ENCODE measurements at regions not wholly inside any gene's neighbourhood (a gene's known extent, or its start where the extent isn't known, plus 50 kb on each side); places are given as distances from the start of the nearest gene placed in this dataset.

DNA sequence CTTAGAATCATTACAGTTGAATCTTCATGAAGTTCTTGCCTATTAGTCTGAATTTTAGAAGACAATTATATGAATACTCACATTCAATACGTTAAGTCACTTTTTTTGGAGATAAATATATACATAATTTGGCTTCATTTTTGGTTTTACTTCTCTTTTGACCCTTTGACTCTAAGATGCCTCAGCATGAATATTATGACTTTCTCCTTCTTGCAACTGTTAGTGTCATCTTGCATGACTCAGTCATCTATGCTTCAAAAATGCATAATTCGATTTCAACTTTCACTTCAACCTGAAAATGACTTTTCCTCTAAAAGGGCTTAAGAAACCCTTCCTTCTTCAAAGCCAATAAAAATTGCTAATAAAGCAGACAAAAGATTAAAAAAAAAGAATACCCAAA is 1427.5 kb downstream of the ADGRL3 start:
- peak in 2 of 4 experiments; percentile 9 to 28 for DNase-seq

DNA sequence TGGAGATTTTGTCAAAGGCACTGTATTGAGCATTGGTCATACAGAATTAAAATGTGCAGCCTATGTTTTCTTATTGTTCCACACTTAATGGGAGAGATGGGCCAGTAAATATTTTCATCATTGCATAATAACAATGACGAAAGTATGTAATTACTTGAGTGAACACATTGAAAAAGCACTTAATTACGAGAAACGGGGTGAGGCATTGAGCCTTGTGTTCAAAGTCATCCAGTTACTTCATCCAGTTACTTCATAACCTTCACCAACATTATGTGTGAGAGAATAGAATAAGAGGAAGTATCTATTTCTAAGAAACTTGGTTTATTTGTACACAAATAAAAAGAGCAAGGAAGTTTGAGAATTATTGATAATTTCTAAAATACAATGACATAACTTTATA is 1427.0 kb downstream of the ADGRL3 start:
- DNase-seq = peak; percentile 15 to 63 (median 30)

DNA sequence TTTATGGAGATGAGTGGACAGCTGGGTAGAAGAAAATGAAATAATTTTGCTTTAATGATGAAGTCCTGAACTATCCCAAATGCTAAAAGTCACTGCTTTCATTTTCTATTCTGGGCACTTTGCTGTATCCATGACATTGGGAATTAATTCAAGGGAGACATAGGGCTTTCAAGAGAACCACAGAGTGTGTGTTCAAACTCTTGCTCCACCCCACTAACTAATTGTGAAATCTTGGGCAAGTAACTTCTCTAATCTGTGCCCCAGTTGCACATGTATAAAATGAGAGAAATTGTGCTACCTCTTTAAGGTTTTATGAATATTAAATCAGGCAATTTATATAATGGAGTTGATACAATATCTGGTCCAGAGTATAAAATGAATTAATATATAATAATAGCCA is 1422.0 kb downstream of the ADGRL3 start:
- DNase-seq = peak in 3 of 4 experiments; percentile 28 to 61 (median 52)

DNA sequence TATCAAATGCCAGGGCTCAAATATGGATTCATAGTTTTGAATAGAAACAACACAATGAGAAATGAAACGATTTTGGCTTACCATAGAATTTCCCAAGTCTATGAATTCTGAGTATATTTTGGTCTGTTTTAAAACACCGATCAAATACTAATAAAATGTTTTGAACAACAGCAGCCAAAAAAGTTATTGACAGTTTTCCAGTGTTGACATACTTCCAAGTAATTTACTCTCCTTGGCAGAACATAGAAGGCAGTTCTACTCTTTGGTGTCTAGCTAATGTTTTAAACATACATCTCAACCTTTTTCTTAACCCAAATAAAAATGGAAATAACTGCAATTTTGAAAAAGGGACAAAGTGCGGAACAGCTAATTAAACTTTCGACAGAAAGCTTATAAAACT is 1419.8 kb downstream of the ADGRL3 start:
- DNase-seq = no peak

DNA sequence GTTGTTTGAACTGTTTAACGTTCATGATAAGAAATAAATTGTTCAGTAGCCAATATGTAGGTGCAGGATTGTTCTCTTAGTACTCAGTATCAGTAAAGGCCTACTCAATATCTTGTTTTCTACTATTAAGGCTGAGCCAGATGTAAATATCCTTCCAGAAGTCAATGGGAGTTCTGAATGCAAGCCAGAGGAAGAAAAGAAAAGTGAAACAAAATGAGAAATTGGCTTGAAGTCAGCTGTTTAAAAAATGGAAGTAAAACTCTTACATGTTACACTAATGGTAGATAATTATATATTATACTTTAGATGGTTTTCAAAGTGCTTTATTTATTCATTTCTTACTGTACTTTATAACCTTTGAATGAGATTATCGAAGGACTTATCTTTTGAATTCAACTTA is 1417.9 kb downstream of the ADGRL3 start:
- DNase-seq = peak in 1 of 4 experiments; percentile 5

DNA sequence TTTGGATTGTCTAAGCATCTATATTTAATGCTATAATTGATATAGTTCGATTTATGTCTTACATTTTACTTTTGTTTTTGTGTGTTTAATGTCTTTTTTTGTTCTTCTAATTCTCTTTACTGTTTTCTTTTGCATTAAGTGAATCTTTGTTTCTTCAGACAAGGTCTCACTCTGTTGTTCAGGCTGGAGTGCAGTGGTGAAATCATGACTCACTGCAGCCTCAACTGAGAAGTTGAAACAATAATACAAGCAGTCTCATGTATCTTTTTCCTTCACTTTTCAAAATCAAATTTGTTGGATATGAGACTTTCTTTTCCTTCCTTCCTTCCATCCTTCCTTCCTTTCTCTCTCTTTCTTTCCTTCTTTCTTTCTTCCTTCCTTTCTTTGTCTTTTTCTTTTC is 1401.6 kb downstream of the ADGRL3 start:
- no peak for DNase-seq

DNA sequence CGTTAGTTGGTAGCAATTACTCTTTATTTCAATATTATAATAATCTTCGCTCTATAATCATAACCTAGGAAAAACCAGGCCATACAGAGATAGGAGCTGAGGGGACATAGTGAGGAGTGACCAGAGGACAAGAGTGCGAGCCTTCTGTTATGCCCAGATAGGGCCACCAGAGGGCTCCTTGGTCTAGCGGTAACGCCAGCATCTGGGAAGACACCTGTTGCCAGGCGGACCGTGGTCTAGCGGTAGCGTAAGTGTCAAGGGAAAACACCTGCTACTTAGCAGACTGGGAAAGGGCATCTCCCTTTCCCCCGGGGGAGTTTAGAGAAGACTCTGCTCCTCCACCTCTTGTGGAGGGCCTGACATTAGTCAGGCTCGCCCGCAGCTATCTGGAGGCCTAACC is 1395.1 kb downstream of the ADGRL3 start:
- peak in 2 of 4 experiments; percentile 2 for DNase-seq

DNA sequence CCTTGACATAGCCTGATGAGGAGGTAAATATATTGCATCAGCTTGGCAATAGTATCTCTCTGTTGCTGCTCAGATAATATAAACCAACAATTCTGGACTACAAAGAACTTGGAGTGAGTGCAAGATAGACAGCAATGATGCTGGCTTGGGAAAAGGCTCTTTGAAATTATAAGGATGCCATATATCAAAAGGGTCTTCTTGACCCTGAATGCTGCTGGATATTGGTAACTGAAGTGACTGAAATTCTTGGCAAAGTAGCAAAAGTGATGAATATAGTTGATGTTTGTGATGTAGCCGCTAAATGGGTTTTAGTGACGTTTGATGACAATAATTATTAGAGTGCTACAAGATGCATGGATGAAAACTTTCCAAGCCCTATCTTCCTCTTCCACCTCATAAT is 1391.6 kb downstream of the ADGRL3 start:
- no peak for DNase-seq

DNA sequence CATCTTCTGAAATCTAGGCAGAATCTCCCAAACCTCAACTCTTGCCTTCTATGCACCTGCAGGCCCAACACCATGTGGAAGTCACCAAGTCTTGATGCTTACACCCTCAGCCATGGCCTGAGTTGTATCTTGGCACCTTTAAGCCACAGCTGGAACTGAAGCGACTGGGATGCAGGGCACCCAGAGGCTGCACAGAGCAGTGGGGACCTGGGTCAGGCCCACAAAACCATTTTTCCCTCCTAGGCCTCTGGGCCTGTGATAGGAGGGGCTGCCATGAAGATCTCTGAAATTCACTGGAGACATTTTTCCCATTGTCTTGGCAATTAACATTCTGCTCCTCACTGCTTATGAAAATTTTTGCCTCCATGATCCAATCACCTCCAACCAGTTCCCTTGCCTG is 1388.5 kb downstream of the ADGRL3 start:
- no peak for DNase-seq

DNA sequence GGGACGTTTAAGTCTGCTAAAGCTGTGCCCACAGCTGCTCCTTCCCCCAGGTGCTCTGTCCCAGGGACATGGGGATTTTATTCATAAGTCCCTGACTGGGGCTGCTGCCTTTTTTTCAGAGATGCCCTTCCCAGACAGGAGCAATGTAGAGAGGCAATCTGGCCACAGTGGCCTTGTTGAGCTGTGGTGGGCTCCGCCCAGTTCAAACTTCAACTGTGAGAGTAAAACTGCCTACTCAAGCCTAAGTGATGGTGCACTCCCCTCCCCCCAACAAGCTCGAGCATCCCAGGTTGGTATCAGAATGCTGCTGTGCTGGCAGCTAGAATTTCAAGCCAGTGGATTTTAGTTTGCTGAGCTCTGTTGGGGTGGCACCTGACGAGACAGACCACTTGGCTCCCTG is 1371.4 kb downstream of the ADGRL3 start:
- no peak for DNase-seq

DNA sequence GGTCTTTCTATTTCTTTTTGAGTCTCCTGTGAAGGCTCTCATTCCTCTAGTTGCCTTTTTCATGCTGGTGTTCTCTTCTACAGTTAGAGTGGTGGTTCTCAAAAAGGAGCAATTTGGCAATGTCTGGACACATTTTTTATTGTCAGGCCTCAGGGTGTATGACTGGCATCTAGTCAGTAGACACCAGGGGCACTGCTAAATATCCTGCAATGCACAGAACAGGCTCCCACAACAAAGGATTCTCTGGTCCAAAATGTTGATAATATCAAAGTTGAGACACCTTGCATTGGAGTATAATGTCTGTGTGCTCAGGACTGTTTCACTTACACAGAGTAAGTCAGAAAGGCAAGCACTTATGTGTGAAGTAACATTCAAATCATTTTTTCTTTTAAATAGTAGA is 1360.7 kb downstream of the ADGRL3 start:
- no peak for DNase-seq

DNA sequence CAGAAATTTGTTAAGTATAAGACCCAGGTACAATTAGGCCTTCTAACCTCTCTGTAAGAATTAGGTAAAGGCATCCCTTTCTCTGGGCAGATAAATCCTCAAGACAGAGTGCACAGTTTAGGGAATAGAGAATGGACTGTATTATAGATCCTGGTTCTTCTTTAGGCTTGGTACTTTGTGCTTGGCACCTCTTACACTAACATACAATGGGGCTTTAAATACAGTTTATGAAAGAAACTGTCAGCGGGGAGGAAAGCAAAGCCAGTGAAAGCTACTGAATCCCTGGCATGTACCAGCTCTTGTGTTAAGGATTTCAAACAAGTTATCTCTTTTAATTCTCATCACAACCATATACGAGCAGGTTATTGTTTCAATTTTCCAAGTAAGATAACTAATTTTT is 1350.0 kb downstream of the ADGRL3 start:
- no peak for DNase-seq

DNA sequence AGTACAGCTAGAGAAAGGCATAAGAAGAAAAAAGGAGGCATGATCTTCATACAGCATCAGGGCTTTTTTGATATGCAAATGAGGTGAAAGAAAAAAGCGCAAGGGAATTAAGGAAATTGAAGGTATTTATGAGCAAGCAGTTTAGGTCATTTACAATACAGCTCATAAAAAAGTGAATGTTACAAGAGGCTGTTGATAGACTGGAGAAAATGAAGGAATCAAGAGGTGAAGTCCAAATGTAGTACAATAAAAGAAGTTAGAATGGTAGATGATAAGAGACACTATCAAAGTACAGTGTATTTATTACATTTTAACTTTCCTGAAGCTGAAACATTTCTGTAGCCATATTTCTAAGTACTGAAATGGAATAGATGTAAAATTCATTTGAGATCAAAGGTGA is 1349.5 kb downstream of the ADGRL3 start:
- no peak for DNase-seq

DNA sequence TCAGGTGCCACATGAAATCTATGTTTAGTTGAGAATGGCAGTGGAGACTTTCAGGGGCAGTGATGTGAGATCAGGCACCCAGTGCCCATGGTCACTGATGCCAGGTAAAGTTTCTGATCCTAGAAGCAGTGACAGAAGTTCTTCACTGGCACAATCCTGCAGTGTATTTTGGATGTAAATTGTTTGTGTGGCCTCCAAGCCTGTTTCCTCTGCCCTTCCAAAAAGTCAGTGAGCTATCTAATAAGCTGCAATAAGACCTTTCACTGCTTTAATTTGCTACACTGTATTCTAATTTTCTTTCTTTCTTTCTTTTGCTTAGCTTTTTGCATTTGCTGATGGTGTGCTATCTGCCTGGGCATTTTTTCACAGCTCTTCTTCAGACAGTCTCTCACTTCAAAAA is 1348.6 kb downstream of the ADGRL3 start:
- DNase-seq = no peak

DNA sequence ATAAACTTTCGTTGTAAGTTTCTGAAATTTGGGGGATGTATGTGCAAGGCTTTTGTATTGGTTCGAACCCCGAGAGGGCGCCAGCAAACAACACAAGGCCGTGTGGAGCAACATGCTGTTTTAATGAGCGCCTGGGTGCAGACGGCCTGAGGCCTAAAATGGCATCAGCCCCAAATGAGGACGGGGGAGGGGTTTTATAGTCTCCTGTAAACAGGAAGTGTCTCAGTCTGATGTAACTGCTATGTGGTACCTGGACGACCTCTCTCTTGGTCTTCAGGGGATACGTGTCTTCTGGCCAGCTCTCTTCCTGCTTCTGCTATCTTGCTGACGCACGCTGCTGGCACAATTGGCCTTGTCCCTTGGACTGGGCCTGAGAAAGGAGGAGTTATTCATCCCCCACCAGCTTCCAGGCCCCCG is 1348.0 kb downstream of the ADGRL3 start:
- DNase-seq = no peak

DNA sequence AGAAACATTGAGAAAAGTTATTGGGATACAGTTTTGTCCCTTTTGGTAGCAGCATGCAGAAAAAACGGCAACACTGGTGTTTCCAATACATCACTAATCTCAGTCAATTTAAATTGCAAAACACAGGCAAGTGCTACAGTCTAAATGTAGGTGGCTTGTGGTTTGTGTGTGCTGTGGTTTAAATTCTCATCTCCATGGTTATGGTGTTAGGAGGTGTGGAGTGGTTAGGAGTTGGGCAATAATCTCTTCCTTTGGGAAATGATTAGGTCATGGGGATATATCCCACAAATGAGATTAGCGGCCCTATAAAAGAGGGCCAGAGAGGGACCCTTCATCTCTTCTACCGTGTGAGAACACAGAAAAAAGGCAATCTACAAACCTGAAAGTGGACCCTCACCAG is 1344.3 kb downstream of the ADGRL3 start:
- DNase-seq = no peak

DNA sequence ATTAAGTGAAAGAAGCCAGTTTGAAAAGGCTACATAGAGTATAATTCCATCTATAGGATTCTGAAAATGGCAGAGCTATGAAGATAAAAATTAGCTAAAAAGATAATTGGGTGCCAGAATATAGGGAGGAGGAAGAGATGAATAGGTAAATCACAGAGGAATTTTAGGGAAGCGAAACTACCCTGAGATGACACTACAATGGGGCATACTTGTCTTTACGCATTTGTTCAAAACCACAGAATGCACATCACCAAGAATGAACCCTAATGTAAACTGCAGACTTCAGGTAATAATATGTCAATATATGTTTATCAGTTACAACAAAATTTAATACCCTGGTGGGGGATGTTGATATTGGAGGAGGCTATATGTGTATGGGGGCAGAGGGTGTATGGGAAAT is 1342.9 kb downstream of the ADGRL3 start:
- DNase-seq = no peak

DNA sequence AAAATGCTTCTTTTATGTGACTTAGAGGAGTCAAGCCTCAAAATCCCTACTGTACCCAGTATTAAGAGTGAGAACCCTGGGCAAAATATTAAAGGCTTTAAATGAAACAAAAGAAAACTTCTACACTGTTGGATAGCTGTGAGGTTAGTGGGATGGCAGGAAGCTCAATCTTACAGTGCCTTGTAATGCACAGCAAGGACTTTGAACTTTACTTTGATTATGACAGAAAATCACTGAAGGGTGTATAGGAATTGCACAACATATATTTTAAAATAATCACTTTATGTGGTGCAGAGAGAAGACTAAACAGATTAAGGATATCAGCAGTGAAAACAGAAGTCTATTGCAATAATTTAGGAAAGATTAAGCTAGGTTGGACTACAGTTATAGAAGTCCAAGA is 1333.4 kb downstream of the ADGRL3 start:
- DNase-seq = no peak

DNA sequence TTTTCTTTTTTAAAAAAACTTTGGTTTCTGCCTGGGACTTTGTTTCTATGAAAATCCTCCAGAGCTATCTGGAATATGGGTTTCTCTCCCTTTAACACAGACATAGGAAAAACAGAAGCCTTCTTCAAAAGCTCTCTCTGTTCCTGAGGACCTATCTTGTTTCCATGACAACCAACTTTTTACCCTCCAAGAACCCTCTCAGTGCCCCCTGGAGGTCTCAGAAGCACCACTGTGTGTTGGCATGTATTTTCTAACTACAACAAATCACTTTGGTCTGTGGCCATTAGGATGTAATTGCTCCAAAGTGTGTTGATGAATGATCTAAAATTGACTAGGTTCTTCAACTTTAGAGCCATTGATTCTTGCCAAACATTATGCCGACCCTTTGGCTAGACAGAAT is 1331.6 kb downstream of the ADGRL3 start:
- peak in 2 of 4 experiments; percentile 7 to 23 for DNase-seq

DNA sequence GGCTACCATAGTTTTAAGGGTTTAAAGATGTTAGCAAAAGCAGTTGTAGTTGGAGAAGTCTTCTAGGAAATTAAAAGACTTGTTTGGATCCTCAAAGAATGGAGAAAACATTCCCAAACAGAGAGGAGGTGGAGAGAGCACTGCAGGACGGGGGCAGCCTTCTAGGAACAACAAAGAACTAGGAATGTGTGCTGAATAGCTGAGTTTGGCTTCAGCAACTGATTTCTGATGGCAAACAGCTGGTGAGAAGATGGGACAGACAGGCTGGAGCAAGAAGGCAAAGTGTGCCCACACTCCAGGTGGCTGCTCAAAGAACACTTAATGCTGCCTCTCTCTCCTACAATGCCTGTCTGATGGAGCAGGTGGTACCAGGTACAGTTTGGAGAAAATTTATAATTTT is 1331.1 kb downstream of the ADGRL3 start:
- no peak for DNase-seq

DNA sequence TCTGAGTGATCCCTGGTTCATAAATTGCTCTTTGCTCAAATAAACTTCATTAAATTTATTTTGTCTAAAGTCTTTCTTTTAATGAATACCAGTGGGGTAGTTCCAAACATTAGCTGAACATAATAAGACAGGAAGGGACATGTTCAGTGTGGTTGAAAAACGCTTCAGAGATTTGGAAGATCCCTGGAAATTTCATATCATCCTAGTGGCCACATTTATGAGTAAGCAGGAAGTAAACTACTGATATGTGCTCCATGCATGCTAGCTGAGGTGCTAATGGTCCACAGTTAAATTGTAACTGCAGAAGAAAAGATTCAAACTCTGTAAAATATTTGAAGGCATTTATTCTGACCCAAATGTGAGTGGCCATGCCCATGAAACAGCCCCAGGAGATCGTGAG is 1328.7 kb downstream of the ADGRL3 start:
- DNase-seq = no peak

DNA sequence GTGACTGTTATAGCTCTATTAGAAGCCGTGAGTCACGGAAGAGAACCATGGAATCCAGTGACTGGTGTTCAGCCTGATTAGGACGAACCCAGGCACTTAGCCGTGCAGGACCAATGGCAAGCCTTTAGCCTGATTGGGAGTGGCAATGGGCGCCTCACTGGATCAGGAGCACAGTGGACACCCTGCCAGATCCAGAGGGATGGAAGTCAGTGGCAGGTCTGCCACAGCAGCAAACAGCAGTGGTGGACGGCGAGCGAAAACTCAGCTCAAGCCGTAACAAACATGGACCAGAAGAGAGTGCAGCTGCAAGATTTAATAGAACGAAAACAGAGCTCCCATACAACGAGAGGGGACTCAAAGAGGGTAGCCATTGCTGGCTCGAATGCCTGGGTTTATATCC is 1326.5 kb downstream of the ADGRL3 start:
- DNase-seq = no peak

DNA sequence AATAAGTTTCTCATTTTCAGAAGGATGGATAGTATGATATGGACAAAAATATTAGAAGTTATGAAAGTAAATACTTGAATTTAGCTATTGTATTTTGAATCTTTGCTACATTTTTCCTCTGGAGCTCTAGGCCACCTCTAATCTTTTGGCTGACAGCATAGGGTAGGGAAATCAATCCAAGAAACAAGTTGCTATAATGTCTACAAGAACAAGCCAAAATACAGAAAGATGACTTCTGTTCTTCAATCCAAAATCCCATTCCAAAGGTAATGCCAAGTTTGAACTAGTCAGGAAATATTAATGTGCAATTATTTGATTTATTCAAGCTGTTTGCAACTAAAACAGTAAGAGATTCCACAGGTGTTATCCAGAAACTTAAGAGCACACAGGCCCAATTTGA is 1323.1 kb downstream of the ADGRL3 start:
- DNase-seq = no peak

DNA sequence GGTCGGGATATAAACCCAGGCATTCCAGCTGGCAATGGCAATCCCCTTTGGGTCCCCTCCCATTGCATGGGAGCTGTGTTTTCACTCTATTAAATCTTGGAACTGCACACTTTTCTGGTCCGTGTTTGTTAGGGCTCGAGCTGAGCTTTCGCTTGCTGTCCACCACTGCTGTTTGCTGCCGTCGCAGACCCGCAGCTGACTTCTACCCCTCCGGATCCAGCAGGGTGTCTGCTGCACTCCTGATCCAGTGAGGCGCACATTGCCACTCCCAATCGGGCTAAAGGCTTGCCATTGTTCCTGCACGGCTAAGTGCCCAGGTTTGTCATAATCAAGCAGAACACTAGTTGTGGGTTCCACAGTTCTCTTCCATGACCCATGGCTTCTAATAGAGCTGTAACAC is 1322.1 kb downstream of the ADGRL3 start:
- no peak for DNase-seq

DNA sequence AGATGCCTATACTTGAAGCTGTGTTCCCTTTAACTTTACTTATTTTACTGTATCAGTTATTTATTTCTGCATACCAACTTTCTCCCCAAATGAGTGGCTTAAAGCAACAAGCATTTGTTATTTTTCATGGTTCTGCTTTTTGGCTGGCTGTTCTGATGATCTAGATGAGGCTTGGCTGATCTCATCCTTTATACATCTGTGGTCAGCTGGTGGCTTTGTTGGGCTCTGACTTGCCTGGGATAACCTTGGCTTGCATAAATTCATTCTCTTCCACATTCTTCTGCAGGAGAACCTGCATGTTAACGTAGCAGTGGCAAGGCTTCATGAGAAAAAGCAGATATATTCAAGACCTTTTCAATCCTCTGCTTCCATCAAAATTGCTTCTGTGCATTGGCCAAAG is 1317.6 kb downstream of the ADGRL3 start:
- DNase-seq = peak; percentile 56 to 82 (median 74)

DNA sequence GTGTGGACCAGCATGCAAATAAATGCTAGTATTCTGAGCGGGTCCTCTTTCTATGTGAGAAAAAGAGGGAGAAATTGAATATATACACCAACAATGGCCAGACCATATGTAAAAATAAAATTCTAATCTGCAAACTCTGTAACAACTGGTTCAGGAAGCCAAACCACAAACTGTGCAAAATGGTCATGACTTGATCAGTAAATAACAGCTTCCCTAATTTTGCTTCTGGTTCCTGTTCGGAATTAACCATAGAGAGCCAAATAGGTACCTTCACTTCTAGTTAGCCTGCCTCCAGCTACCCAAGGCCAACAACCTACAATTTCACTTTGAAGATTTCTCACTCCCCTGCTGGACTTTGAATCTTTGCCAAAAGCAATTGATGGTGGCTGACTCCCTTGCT is 1313.2 kb downstream of the ADGRL3 start:
- peak; percentile 31 to 71 (median 52) for DNase-seq

All from suppressor macrophage (primary cell).